SH-SY5Y (cell line): ENCODE measurements at regions not wholly inside any gene's neighbourhood (a gene's known extent, or its start where the extent isn't known, plus 50 kb on each side); places are given as distances from the start of the nearest gene placed in this dataset.

Experiments
- GATA2 ChIP-seq: IDR thresholded peaks from 2 replicates; pipeline ENCODE4 v1.6.1; 2011; ENCODE audit warnings: mild to moderate bottlenecking, low read depth, low read length
- GATA3 ChIP-seq: IDR thresholded peaks from 2 replicates; pipeline ENCODE4 v1.6.1; 2011; ENCODE audit warnings: low read depth, mild to moderate bottlenecking, low read length, moderate library complexity

- TF ChIP-seq GATA2 (no peak), GATA3 (no peak)
Observed at GRCh38 chr18:38358805-38359657, 793.4 kb upstream of the CELF4 start.

GRCh38 chr18:38353149-38353548 lies 787.6 kb upstream of the CELF4 start:
- TF ChIP-seq GATA2: no peak
- TF ChIP-seq GATA3: no peak

DNA sequence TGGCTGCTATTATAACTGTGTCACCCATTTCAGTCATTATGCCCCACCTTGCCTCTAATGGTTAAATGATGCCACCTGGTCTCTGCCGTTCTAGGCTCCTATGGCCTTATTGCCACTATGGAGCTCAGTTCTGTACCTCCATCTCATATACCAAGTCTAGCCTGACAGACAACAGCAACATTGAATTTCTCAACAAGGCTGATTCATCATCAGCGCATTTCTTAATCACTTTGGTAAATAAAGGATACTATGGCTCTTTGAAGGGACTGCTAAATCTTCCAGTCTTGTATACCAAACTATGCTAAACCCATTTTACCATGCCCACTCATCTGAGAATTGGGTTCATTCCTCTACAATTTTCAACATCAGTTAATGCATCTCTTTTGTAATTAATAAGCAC lies 784.5 kb upstream of the CELF4 start:
- TF ChIP-seq GATA3 (no peak), GATA2 (no peak)

DNA sequence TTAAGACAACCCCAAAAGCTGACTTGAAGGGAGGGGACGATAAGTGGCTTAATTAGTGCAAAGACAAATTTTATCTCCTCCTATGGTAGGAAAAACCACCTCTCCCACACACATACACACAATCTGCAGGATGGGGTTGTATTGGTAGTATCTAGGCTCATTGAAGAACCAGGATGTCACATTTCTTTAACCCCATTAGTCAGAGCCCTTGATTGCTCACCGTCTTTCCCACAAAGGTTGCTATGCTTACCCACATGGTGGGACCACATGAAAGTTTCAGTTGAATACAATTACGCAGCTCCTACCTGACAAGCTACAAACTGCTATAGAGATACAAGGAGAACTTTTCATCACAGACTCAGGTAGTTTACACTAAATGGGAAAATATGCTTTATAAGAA lies 765.0 kb upstream of the CELF4 start:
- no peak for TF ChIP-seq GATA3
- TF ChIP-seq GATA2: no peak

GRCh38 chr18:38329145-38329544 lies 763.5 kb upstream of the CELF4 start:
- TF ChIP-seq GATA3: peak; percentile 51; the same call in 1 of the 2 replicates
- peak; percentile 66 for TF ChIP-seq GATA2

GRCh38 chr18:38322206-38322605 lies 756.6 kb upstream of the CELF4 start:
- TF ChIP-seq GATA2: no peak
- no peak for TF ChIP-seq GATA3

- TF ChIP-seq GATA2 (peak; percentile 90), GATA3 (peak; percentile 91)
Observed at GRCh38 chr18:38321262-38321661, 755.7 kb upstream of the CELF4 start.

DNA sequence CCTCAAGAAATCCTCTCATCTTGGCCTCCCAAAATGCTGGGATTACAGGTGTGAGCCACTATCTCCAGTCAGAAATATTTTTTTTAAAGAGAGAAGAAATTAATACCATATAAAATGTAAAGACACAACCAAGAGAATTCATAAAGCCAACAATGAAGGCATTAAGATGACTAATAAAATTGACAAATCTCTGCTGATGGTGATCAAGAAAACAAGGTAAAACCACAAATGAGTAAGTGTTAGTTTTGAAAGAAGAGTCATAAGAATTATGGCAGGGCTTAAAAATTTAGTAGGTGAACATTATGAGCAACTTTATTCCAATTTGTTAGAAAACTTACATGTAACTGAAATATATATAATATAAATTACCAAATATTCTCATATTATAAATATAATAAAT lies 752.8 kb upstream of the CELF4 start:
- TF ChIP-seq GATA3 (no peak), GATA2 (no peak)

GRCh38 chr18:38313831-38314230 lies 748.2 kb upstream of the CELF4 start:
- TF ChIP-seq GATA2 (peak; percentile 93), GATA3 (peak; percentile 89)

DNA sequence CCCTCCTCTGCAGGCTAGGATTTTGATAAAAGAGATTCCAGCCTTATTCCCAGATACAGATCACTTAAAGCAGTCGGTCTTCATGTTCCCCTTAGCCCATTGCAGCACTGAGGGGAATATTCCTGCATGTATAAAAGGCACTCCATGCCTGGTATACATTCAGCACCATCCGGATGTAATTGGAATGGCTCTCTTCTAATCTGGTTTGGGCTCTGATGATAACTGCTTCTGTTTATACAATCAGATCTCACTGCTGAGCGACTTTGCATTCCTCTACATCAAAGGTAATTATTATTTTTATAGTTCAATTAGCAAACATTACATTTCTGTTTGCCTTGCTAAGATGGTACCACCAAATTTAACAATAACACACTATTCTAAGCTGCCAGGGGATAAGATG lies 746.9 kb upstream of the CELF4 start:
- peak; percentile 85 for TF ChIP-seq GATA2
- peak; percentile 72 for TF ChIP-seq GATA3

DNA sequence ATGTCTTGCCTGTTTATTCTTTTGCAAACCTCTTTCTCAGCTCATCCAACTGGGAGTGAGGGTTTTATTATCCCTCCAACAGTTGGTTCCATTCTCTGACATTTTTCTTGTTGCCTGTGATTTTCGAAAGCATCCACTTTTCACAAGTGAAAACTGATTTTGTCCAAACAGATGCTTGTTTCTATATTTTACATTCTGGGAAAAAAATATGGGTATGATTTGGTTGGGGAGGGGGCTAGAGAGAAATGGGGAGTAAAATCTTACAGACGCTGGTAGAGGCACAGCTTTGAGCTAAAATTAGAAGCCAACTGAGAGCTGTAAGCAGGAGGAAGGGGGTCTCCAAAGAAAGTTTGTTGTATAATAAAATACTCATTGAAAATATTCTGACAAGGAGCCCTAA lies 745.3 kb upstream of the CELF4 start:
- TF ChIP-seq GATA2 (no peak), GATA3 (no peak)

DNA sequence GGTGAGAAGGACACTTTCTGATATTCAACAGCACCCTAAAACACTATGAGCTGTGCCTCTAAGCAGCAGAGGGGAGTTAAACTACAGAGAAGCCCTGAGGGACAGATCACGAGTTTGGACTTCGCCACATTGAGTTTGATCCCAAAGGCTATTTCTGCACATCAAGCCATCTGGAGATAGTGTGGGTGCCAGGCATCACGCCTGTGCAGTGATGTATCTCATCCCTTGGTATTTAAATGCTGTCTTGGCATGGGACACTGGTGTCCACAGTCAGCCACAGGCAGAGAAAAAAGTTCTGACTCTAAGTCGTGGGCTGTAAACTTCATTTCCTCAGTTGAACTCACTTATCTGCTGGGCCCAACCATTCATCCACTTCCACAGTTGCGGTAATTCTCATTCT lies 742.3 kb upstream of the CELF4 start:
- TF ChIP-seq GATA2 (no peak), GATA3 (no peak)

GRCh38 chr18:38305961-38306360 lies 740.4 kb upstream of the CELF4 start:
- TF ChIP-seq GATA3: no peak
- no peak for TF ChIP-seq GATA2

DNA sequence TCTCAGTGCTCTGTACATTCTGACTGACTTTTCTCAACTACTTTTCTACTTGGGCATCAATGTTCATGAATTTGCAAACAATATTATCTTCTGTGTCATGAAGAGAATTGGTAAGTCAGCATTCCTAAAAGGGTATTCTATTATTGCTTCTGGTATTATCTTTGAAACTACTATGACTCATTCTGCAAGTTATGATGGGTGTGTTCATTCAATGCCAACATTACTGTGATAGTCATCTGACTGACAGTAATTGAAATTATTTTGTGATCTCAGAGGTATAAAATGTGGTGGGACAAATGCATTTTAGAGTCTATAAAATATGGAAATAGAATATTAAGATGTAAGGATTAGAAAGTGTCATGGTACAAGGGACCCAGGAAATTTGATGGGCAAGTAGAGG lies 736.0 kb upstream of the CELF4 start:
- TF ChIP-seq GATA2 (no peak), GATA3 (no peak)

GRCh38 chr18:38297910-38298309 lies 732.3 kb upstream of the CELF4 start:
- TF ChIP-seq GATA2 (peak; percentile 54), GATA3 (no peak)
